Upper lobe of left lung (tissue), 6 donors: ENCODE measurements at regions not wholly inside any gene's neighbourhood (a gene's known extent, or its start where the extent isn't known, plus 50 kb on each side); places are given as distances from the start of the nearest gene placed in this dataset.

Experiments
- ATAC-seq, 2 donors: fragments of 200-7000 bp; cut with Tn5 transposase; one replicate each; pipeline ENCODE4 v1.9.1; 2022; ENCODE audit warnings: mild to moderate bottlenecking in 2 of 2, moderate library complexity in 2 of 2; ENCODE audit not compliant: low FRiP score in 2 of 2
- DNase-seq, 2 donors: peaks; one replicate each; pipeline ENCODE4 v3.0.0-alpha.2; 2019 to 2020
- H3K27ac ChIP-seq, 4 donors: fragments of 200-600 bp; sonication (generic); one replicate each; pipeline ENCODE4 v1.5.1; 2016 to 2019
- H3K27me3 ChIP-seq, 4 donors: fragments of 200-600 bp; sonication (generic); one replicate each; pipeline ENCODE4 v1.5.1; 2017 to 2019
- H3K36me3 ChIP-seq, 4 donors: fragments of 200-600 bp; sonication (generic); one replicate each; pipeline ENCODE4 v1.5.1; 2016 to 2019
- H3K4me1 ChIP-seq, 4 donors: fragments of 200-600 bp; sonication (generic); one replicate each; pipeline ENCODE4 v1.5.1; 2018 to 2019
- H3K4me3 ChIP-seq, 4 donors: fragments of 200-600 bp; sonication (generic); one replicate each; pipeline ENCODE4 v1.5.1; 2017 to 2019; ENCODE audit warnings: mild to moderate bottlenecking in 2 of 4, moderate library complexity in 1 of 4
- H3K9me3 ChIP-seq, 4 donors: fragments of 200-600 bp; sonication (generic); one replicate each; pipeline ENCODE4 v1.5.1; 2018 to 2019
- CTCF ChIP-seq, 6 experiments: fragments of 450-650 bp in 4 of 6; fragments of 200-600 bp in 2 of 6; sonication (generic) in 2 of 6; IDR thresholded peaks; one replicate each; pipeline ENCODE4 v1.5.1; 2016 to 2019; ENCODE audit warnings: antibody characterized with exemption in 6 of 6
- EP300 ChIP-seq, 4 donors: sonication (generic); formaldehyde crosslinking; IDR thresholded peaks; one replicate each; pipeline ENCODE4 v1.5.1; 2017; ENCODE audit warnings: antibody characterized with exemption in 4 of 4, control low read depth in 2 of 4
- POLR2A ChIP-seq, 4 donors: fragments of 450-650 bp; IDR thresholded peaks; one replicate each; pipeline ENCODE4 v1.5.1; 2016 to 2017; ENCODE audit warnings: antibody characterized with exemption in 4 of 4, mild to moderate bottlenecking in 2 of 4
- POLR2AphosphoS5 ChIP-seq, 2 donors: sonication (generic); formaldehyde crosslinking; IDR thresholded peaks; one replicate each; pipeline ENCODE4 v1.5.1; 2017; ENCODE audit warnings: antibody characterized with exemption in 2 of 2
- WGBS, 2 donors: methylation state at CpG; one replicate each; pipeline ENCODE4 v1.1.5; 2017 to 2018; 5-methylcytosine and 5-hydroxymethylcytosine counted together
- donor health status: DM: no; HTN: no; CAD: no; lungs with moderate emphysema.
- donor health status: DM: no; HTN: yes; CAD: no; lungs with severe emphysema.

GRCh38 chr14:34218881-34219280, 243.2 kb downstream of the SPTSSA start:
- no peaks in the 10 kb centered on the region for H3K36me3 ChIP-seq
- no peak for ATAC-seq
- peaks cover 0 to 3% (median 0%) of the 10 kb centered on the region in 4 donors for H3K9me3 ChIP-seq
- H3K27ac ChIP-seq: no peak overlapping the region
- H3K4me1 ChIP-seq: no peaks in the 10 kb centered on the region
- 47 to 67% methylated on average over 2 of the region's 2 CpGs for WGBS, 2 donors
- TF ChIP-seq POLR2A (IDR thresholded peaks at IDR 0.05) (no peak), CTCF (IDR thresholded peaks at IDR 0.05) (no peak), POLR2AphosphoS5 (IDR thresholded peaks at IDR 0.05) (no peak), EP300 (IDR thresholded peaks at IDR 0.05) (no peak)
- no peak overlapping the region for H3K4me3 ChIP-seq
- H3K27me3 ChIP-seq: no peaks in the 10 kb centered on the region
- DNase-seq: no peak

GRCh38 chr14:34214961-34215360, 247.1 kb downstream of the SPTSSA start:
- no peak overlapping the region for H3K27ac ChIP-seq
- H3K27me3 ChIP-seq: no peaks in the 10 kb centered on the region
- peaks cover 0 to 3% (median 0%) of the 10 kb centered on the region in 4 donors for H3K9me3 ChIP-seq
- no peaks in the 10 kb centered on the region for H3K4me1 ChIP-seq
- 86 to 91% methylated on average over 5 of the region's 5 CpGs for WGBS, 2 donors
- no peak for TF ChIP-seq POLR2A (IDR thresholded peaks at IDR 0.05)
- TF ChIP-seq EP300 (IDR thresholded peaks at IDR 0.05): no peak
- no peak for TF ChIP-seq CTCF (IDR thresholded peaks at IDR 0.05)
- no peak for TF ChIP-seq POLR2AphosphoS5 (IDR thresholded peaks at IDR 0.05)
- DNase-seq: no peak
- H3K4me3 ChIP-seq: no peak overlapping the region
- H3K36me3 ChIP-seq: no peaks in the 10 kb centered on the region
- no peak for ATAC-seq

DNA sequence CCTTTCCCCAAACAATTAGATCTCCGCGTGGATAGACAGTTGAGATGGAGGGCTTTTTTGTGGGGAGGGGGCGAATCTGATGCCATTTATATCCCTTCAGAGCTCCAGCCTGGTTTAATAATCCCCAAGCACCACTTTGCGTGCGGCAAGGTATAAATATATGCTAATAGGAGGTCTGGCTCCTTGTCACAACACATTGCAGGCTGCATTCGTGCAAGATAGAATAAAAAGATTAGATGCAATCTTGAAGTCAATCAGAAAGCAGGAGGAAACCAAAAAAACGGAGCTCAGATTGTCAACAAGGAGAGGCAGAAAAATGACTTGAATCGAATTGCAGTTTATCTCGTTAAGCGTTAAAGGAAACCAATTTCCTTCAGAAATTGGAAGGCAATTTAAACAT, 248.7 kb downstream of the SPTSSA start:
- H3K9me3 ChIP-seq: peaks cover 0 to 3% (median 0%) of the 10 kb centered on the region in 4 donors
- H3K27ac ChIP-seq: no peak overlapping the region
- H3K36me3 ChIP-seq: no peaks in the 10 kb centered on the region
- TF ChIP-seq POLR2A (IDR thresholded peaks at IDR 0.05) (no peak), POLR2AphosphoS5 (IDR thresholded peaks at IDR 0.05) (no peak), CTCF (IDR thresholded peaks at IDR 0.05) (no peak), EP300 (IDR thresholded peaks at IDR 0.05) (no peak)
- H3K27me3 ChIP-seq: no peaks in the 10 kb centered on the region
- ATAC-seq (no peak), DNase-seq (no peak)
- 80 to 83% methylated on average over 10 of the region's 10 CpGs for WGBS, 2 donors
- no peaks in the 10 kb centered on the region for H3K4me1 ChIP-seq
- no peak overlapping the region for H3K4me3 ChIP-seq

DNA sequence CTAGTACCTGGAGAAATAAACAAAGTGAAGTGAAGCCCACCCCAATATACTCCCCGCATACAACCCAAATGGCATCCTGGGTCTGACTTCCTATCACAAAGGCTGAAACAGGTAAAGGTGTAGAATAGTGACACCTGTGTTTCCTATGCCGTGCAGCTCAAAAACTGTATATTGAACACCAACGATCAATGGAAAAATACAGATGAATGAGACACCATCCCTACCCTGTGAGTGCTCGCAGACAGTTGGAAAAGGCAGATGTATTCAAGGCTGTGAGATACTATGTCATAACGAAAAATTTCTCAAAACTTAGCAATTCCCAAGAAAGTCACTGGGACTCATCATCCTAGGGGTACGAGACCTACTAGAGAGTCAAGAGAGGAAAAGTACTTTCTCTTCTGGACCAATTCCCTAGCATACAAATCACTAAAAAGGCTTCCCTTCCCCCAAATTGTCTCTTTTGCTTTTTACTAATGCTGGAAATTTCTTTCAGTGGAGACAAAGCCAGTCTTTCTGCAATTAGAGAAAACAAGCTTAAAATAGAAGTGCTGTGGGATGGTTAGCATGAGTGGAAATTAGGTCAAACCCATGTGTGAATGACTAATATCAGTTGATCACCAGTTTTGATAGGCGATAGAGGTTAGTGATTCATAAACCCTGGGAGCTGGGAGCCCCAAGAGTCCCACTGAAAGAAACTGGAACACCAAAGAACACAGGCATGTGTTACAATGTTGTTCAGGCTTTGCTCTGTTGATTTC, 249.7 kb downstream of the SPTSSA start:
- DNase-seq: no peak
- no peaks in the 10 kb centered on the region for H3K4me1 ChIP-seq
- WGBS, 2 donors: 88 to 89% methylated on average over 7 of the region's 7 CpGs
- no peak for ATAC-seq
- no peak overlapping the region for H3K27ac ChIP-seq
- TF ChIP-seq POLR2A (IDR thresholded peaks at IDR 0.05): no peak
- TF ChIP-seq CTCF (IDR thresholded peaks at IDR 0.05): no peak
- TF ChIP-seq POLR2AphosphoS5 (IDR thresholded peaks at IDR 0.05): no peak
- TF ChIP-seq EP300 (IDR thresholded peaks at IDR 0.05): no peak
- H3K4me3 ChIP-seq: no peak overlapping the region
- H3K9me3 ChIP-seq: peaks cover 0 to 3% (median 0%) of the 10 kb centered on the region in 4 donors
- H3K27me3 ChIP-seq: peaks cover 0 to 4% (median 0%) of the 10 kb centered on the region in 4 donors
- H3K36me3 ChIP-seq: no peaks in the 10 kb centered on the region

DNA sequence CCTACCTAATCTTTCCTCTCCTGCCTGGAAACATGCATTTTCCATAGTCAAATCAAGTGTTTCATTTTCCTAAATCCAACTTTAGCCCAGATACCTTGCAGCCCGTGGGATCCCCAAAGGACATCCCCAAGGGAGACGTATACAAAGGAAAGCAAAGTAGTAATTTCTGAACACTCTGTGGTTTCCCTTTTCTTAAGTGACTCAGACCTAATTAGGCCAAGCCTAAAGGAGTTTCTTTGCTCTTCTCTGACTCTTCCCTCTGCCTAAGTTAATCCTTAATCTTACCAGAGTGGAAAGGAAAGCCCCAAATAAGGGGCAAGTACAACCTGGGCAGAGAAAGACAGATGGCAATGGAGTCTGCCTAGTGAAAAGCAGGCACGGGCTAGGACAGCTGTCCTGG, 250.3 kb downstream of the SPTSSA start:
- H3K4me3 ChIP-seq: no peak overlapping the region
- H3K4me1 ChIP-seq: no peaks in the 10 kb centered on the region
- peaks cover 0 to 2% (median 0%) of the 10 kb centered on the region in 4 donors for H3K9me3 ChIP-seq
- WGBS, 2 donors: 71 to 76% methylated on average over 3 of the region's 3 CpGs
- no peak for DNase-seq
- no peaks in the 10 kb centered on the region for H3K36me3 ChIP-seq
- TF ChIP-seq EP300 (IDR thresholded peaks at IDR 0.05) (no peak), POLR2A (IDR thresholded peaks at IDR 0.05) (no peak), CTCF (IDR thresholded peaks at IDR 0.05) (no peak), POLR2AphosphoS5 (IDR thresholded peaks at IDR 0.05) (no peak)
- no peak for ATAC-seq
- peaks cover 0 to 4% (median 0%) of the 10 kb centered on the region in 4 donors for H3K27me3 ChIP-seq
- H3K27ac ChIP-seq: no peak overlapping the region
